SK-N-SH (cell line): ENCODE measurements at regions not wholly inside any gene's neighbourhood (a gene's known extent, or its start where the extent isn't known, plus 50 kb on each side); places are given as distances from the start of the nearest gene placed in this dataset.

ENCODE experiments used
- CTCF ChIA-PET: fragments of 300-600, 350-600 bp; formaldehyde crosslinking; extraction: SDS; loops from one replicate; lab custom pipeline; 2021; lab: Yijun Ruan, JAX
- POLR2A ChIA-PET: fragments of 350-600 bp; sonication (Branson Sonifier 250); formaldehyde crosslinking; extraction: SDS; loops from one replicate; lab custom pipeline; 2020; ENCODE audit warnings: antibody characterized with exemption, inconsistent platforms; lab: Yijun Ruan, JAX
- DNase-seq: peaks from one replicate; pipeline ENCODE4 v3.0.0; 2012
- H2AFZ ChIP-seq: fragments of 200-600 bp; sonication (generic); 2 replicates; pipeline ENCODE4 v1.8.1; 2016; ENCODE audit warnings: antibody characterized with exemption, mild to moderate bottlenecking, low read depth
- H3F3A ChIP-seq: fragments of 200-600 bp; sonication (generic); replicated peaks from 2 replicates; pipeline ENCODE3; 2016; ENCODE audit warnings: antibody characterized with exemption, mild to moderate bottlenecking; ENCODE audit not compliant: insufficient read depth
- H3K27ac ChIP-seq, 2 experiments: fragments of 200-500 bp in 1 of 2; fragments of 200-600 bp in 1 of 2; sonication (Bioruptor generic) in 1 of 2; sonication (generic), shearing (Covaris generic) in 1 of 2; 2 replicates each; pipeline versions ENCODE4 v1.5.1 to v1.6.1; 2014 to 2016; ENCODE audit warnings: low read depth in 2 of 2, inconsistent platforms in 1 of 2, low read length in 1 of 2, mild to moderate bottlenecking in 1 of 2, mixed read lengths in 1 of 2
- H3K27me3 ChIP-seq: fragments of 200-600 bp; sonication (generic), shearing (Covaris generic); 2 replicates; pipeline ENCODE4 v1.6.1; 2016; ENCODE audit warnings: mixed run types; ENCODE audit not compliant: insufficient read depth
- H3K36me3 ChIP-seq, 2 experiments: fragments of 200-500 bp in 1 of 2; fragments of 200-600 bp in 1 of 2; sonication (Bioruptor generic) in 1 of 2; sonication (generic) in 1 of 2; replicated peaks in 1 of 2; 2 replicates each; pipeline versions ENCODE3 to v1.5.1; 2014 to 2016; ENCODE audit warnings: low read length in 1 of 2, mild to moderate bottlenecking in 1 of 2; ENCODE audit not compliant: insufficient read depth in 2 of 2, control insufficient read depth in 1 of 2
- H3K4me1 ChIP-seq, 2 experiments: fragments of 200-500 bp in 1 of 2; fragments of 200-600 bp in 1 of 2; sonication (Bioruptor generic) in 1 of 2; sonication (generic), shearing (Covaris generic) in 1 of 2; 2 replicates each; pipeline versions ENCODE4 v1.5.1 to v1.6.1; 2014 to 2016; ENCODE audit warnings: low read depth in 1 of 2, low read length in 1 of 2, mixed run types in 1 of 2; ENCODE audit not compliant: insufficient read depth in 2 of 2, control insufficient read depth in 1 of 2
- H3K4me2 ChIP-seq: fragments of 200-600 bp; sonication (generic), shearing (Covaris generic); 2 replicates; pipeline ENCODE4 v1.6.1; 2017; ENCODE audit warnings: mixed run types
- H3K4me3 ChIP-seq, 2 experiments: fragments of 200-500 bp in 1 of 2; fragments of 200-600 bp in 1 of 2; sonication (Bioruptor generic) in 1 of 2; sonication (generic), shearing (Covaris generic) in 1 of 2; 2 replicates each; pipeline versions ENCODE4 v1.5.1 to v1.8.1; 2014 to 2016; ENCODE audit warnings: low read depth in 2 of 2, inconsistent platforms in 1 of 2, low read length in 1 of 2, mild to moderate bottlenecking in 1 of 2, mixed read lengths in 1 of 2, moderate library complexity in 1 of 2
- H3K79me2 ChIP-seq: fragments of 200-600 bp; sonication (generic); 2 replicates; pipeline ENCODE4 v1.8.1; 2017; ENCODE audit warnings: mild to moderate bottlenecking; ENCODE audit not compliant: insufficient read depth
- H3K9ac ChIP-seq: fragments of 200-600 bp; sonication (generic); 2 replicates; pipeline ENCODE4 v1.6.1; 2017; ENCODE audit warnings: mixed run types
- H3K9me2 ChIP-seq: fragments of 200-600 bp; sonication (generic); 2 replicates; pipeline ENCODE4 v1.6.1; 2017; ENCODE audit warnings: mixed run types
- H3K9me3 ChIP-seq: fragments of 200-600 bp; sonication (generic); 2 replicates; pipeline ENCODE4 v1.6.1; 2017; ENCODE audit warnings: mixed run types, mild to moderate bottlenecking, moderate library complexity
- H4K20me1 ChIP-seq: fragments of 200-600 bp; sonication (generic); 2 replicates; pipeline ENCODE4 v1.6.1; 2017; ENCODE audit warnings: mild to moderate bottlenecking, mixed run types; ENCODE audit not compliant: insufficient read depth
- CHD2 ChIP-seq: fragments of 150-350 bp; IDR thresholded peaks from 2 replicates; pipeline ENCODE4 v1.6.1; 2018; ENCODE audit warnings: low read length; ENCODE audit not compliant: partially characterized antibody
- CTCF ChIP-seq: fragments of 200-600 bp; sonication (generic); IDR thresholded peaks from 2 replicates; pipeline ENCODE4 v1.6.1; 2017; ENCODE audit warnings: antibody characterized with exemption, mild to moderate bottlenecking, moderate library complexity
- EP300 ChIP-seq, 2 experiments: IDR thresholded peaks; 2 replicates each; pipeline versions ENCODE4 v1.4.0 to v1.6.1; 2012; ENCODE audit warnings: borderline replicate concordance in 1 of 2, low read depth in 1 of 2, low read length in 1 of 2
- EZH2phosphoT487 ChIP-seq: fragments of 200-600 bp; sonication (generic); IDR thresholded peaks from 2 replicates; pipeline ENCODE4 v1.6.1; 2017; ENCODE audit warnings: low read depth, mixed run types, mild to moderate bottlenecking, antibody characterized with exemption, moderate library complexity, borderline replicate concordance
- FOXJ3 ChIP-seq: sonication (generic); formaldehyde crosslinking; IDR thresholded peaks from 2 replicates; pipeline ENCODE4 v1.5.1; 2020; ENCODE audit warnings: mild to moderate bottlenecking, missing genetic modification reagents
- GABPA ChIP-seq: IDR thresholded peaks from 2 replicates; pipeline ENCODE4 v1.4.0; 2012; ENCODE audit warnings: low read depth, mild to moderate bottlenecking
- GATA2 ChIP-seq: sonication (generic); formaldehyde crosslinking; IDR thresholded peaks from 2 replicates; pipeline ENCODE4 v1.5.0; 2020; ENCODE audit warnings: mild to moderate bottlenecking, missing genetic modification reagents
- MEF2A ChIP-seq: IDR thresholded peaks from 2 replicates; pipeline ENCODE4 v1.4.0; 2012; ENCODE audit warnings: low read depth, borderline replicate concordance
- MXI1 ChIP-seq: IDR thresholded peaks from 2 replicates; pipeline ENCODE4 v1.6.1; 2012; ENCODE audit warnings: mild to moderate bottlenecking, low read depth, low read length, improper control_type of control experiment
- NFIC ChIP-seq: IDR thresholded peaks from 2 replicates; pipeline ENCODE4 v1.4.0; 2012; ENCODE audit warnings: borderline replicate concordance
- NRF1 ChIP-seq: IDR thresholded peaks from 2 replicates; pipeline ENCODE4 v1.6.1; 2012; ENCODE audit warnings: low read depth, mild to moderate bottlenecking, low read length
- PBX3 ChIP-seq: IDR thresholded peaks from 2 replicates; pipeline ENCODE4; 2012
- RAD21 ChIP-seq: IDR thresholded peaks from 2 replicates; pipeline ENCODE4 v1.6.1; 2012; ENCODE audit warnings: mild to moderate bottlenecking, low read length
- REST ChIP-seq: IDR thresholded peaks from 2 replicates; pipeline ENCODE4 v1.6.1; 2012; ENCODE audit warnings: mild to moderate bottlenecking, low read depth, low read length, moderate library complexity
- SIN3A ChIP-seq: IDR thresholded peaks from 2 replicates; pipeline ENCODE4 v1.6.1; 2012; ENCODE audit warnings: low read depth, mild to moderate bottlenecking, low read length, moderate library complexity, borderline replicate concordance
- TEAD4 ChIP-seq: IDR thresholded peaks from 2 replicates; pipeline ENCODE4 v1.4.0; 2012; ENCODE audit warnings: mild to moderate bottlenecking, borderline replicate concordance; ENCODE audit not compliant: insufficient read depth
- WGBS: methylation state at CpG from one replicate; pipeline ENCODE4 v1.1.6; 2017; ENCODE audit warnings: low lambda C conversion rate; 5-methylcytosine and 5-hydroxymethylcytosine counted together
- TF ChIP-seq, protein P1 (sequence below): IDR thresholded peaks from 2 replicates; pipeline ENCODE4 v1.4.0; 2012; ENCODE audit warnings: low read depth, borderline replicate concordance

DNA sequence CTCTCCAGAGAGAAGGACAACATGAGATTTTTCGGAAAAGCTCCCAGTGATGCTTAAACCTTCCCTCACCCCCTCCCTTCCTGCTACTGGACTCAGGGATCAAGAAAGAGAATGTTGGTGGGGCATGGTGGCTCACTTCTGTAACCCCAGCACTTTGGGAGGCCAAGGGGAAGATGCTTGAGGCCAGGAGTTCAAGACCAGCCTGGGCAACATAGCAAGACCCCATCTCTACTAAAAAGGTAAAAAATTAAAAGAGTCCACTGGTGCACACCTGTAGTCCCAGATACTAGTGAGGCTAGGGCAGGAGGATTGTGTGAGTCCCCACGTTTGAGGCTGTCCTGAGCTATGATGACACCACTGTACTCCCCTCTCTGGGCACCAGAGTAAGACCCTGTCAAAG, 162.9 kb upstream of the RAB4A start:
- no peaks in the 10 kb centered on the region for H4K20me1 ChIP-seq
- no peaks in the 10 kb centered on the region for H3K79me2 ChIP-seq
- H3K4me1 ChIP-seq, result peaks cover 0 to 13% of the 10 kb centered on the region in 2 experiments; a peak in 1 of 4 replicates
- H3K4me2 ChIP-seq, result no peak overlapping the region
- TF ChIP-seq FOXJ3 (no peak), GABPA (no peak), PBX3 (no peak), REST (no peak), GATA2 (no peak), NFIC (no peak), RAD21 (no peak), MEF2A (no peak), EZH2phosphoT487 (no peak), NRF1 (no peak), CHD2 (no peak), CTCF (no peak), TEAD4 (no peak), MXI1 (no peak), EP300 (IDR thresholded peaks at IDR 0.05; ENCODE audit: borderline replicate concordance in 1 of 2, low read depth in 1 of 2, low read length in 1 of 2) (no peak), SIN3A (no peak)
- TF ChIP-seq, protein P1, sequence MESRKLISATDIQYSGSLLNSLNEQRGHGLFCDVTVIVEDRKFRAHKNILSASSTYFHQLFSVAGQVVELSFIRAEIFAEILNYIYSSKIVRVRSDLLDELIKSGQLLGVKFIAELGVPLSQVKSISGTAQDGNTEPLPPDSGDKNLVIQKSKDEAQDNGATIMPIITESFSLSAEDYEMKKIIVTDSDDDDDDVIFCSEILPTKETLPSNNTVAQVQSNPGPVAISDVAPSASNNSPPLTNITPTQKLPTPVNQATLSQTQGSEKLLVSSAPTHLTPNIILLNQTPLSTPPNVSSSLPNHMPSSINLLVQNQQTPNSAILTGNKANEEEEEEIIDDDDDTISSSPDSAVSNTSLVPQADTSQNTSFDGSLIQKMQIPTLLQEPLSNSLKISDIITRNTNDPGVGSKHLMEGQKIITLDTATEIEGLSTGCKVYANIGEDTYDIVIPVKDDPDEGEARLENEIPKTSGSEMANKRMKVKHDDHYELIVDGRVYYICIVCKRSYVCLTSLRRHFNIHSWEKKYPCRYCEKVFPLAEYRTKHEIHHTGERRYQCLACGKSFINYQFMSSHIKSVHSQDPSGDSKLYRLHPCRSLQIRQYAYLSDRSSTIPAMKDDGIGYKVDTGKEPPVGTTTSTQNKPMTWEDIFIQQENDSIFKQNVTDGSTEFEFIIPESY, result no peak
- no peaks in the 10 kb centered on the region for H3F3A ChIP-seq
- H3K27me3 ChIP-seq, result no peaks in the 10 kb centered on the region
- H3K36me3 ChIP-seq, result no peaks in the 10 kb centered on the region
- no peak overlapping the region for H2AFZ ChIP-seq
- H3K27ac ChIP-seq, result no peak overlapping the region
- H3K9me3 ChIP-seq, result no peaks in the 10 kb centered on the region
- no peaks in the 10 kb centered on the region for H3K9me2 ChIP-seq
- no peak overlapping the region for H3K9ac ChIP-seq
- CTCF ChIA-PET, result interaction anchor here (2.8 kb wide), 1 partner anchor 373 kb away, joined by 8 read pairs; the partner anchor contains the start of gene RHOU
- no peak for DNase-seq
- H3K4me3 ChIP-seq, result no peak overlapping the region
- POLR2A ChIA-PET, result no interaction called here
- WGBS, result 48% methylated on average over 2 of the region's 2 CpGs
